PC-9 (cell line): ENCODE measurements at regions not wholly inside any gene's neighbourhood (a gene's known extent, or its start where the extent isn't known, plus 50 kb on each side); places are given as distances from the start of the nearest gene placed in this dataset.
"Not testable (repeated sequence)": the region's sequence is repeated elsewhere in the genome, so short reads cannot be mapped to it uniquely, and the experiment has no call there.

ENCODE experiments used
- BruUV-seq: library from RNA; stranded (reverse); fragments of 400-500 nt; replicated peaks from 2 replicates; lab custom pipeline; 2021; lab: Mats Ljungman, UMichigan
- CTCF ChIA-PET: fragments of 300-600 bp; sonication (Branson Sonifier 250); formaldehyde crosslinking; loops from one replicate; lab custom pipeline; 2022; ENCODE audit warnings: antibody characterized with exemption; lab: Charles Lee
- POLR2A ChIA-PET: fragments of 300-600 bp; sonication (Branson Sonifier 250); formaldehyde crosslinking; loops from one replicate; lab custom pipeline; 2022; ENCODE audit warnings: antibody characterized with exemption; ENCODE audit not compliant: unreplicated experiment; lab: Charles Lee
- DNase-seq, 2 experiments: peaks; one replicate each; pipeline versions ENCODE4 v3.0.0 to v3.0.0-alpha.2; 2015 to 2022; ENCODE audit warnings: mixed read lengths in 1 of 2
- H2AFZ ChIP-seq: fragments of 200-600 bp; sonication (generic); 2 replicates; pipeline ENCODE4 v1.8.1; 2017; ENCODE audit warnings: antibody characterized with exemption
- H3F3A ChIP-seq: fragments of 200-600 bp; sonication (generic); 2 replicates; pipeline ENCODE4 v1.8.1; 2017; ENCODE audit warnings: antibody characterized with exemption, mild to moderate bottlenecking, low read depth; ENCODE audit not compliant: insufficient read depth
- H3K27ac ChIP-seq: fragments of 200-600 bp; sonication (generic); 2 replicates; pipeline ENCODE4 v1.6.1; 2016; ENCODE audit warnings: mixed run types
- H3K27me3 ChIP-seq: fragments of 200-600 bp; sonication (generic); 2 replicates; pipeline ENCODE4 v1.6.1; 2016; ENCODE audit warnings: low read depth, mixed run types; ENCODE audit not compliant: insufficient read depth
- H3K36me3 ChIP-seq: fragments of 200-600 bp; sonication (generic); 2 replicates; pipeline ENCODE4 v1.6.1; 2016; ENCODE audit warnings: low read depth, mixed run types
- H3K4me1 ChIP-seq: fragments of 200-600 bp; sonication (generic); replicated peaks from 2 replicates; pipeline ENCODE4 v1.6.1; 2016; ENCODE audit warnings: mixed run types; ENCODE audit not compliant: insufficient read depth
- H3K4me2 ChIP-seq: fragments of 200-600 bp; sonication (generic); 2 replicates; pipeline ENCODE4 v1.6.1; 2017; ENCODE audit warnings: mixed run types
- H3K4me3 ChIP-seq: fragments of 200-600 bp; sonication (generic); 2 replicates; pipeline ENCODE4 v1.6.1; 2016; ENCODE audit warnings: mixed run types
- H3K79me2 ChIP-seq: fragments of 200-600 bp; sonication (generic); 2 replicates; pipeline ENCODE4 v1.6.1; 2017; ENCODE audit warnings: low read depth, mixed run types
- H3K9me2 ChIP-seq: fragments of 200-600 bp; sonication (generic); 2 replicates; pipeline ENCODE4 v1.8.1; 2017; ENCODE audit warnings: mild to moderate bottlenecking; ENCODE audit not compliant: insufficient read depth
- H3K9me3 ChIP-seq: fragments of 200-600 bp; sonication (generic); 2 replicates; pipeline ENCODE4 v1.8.1; 2016; ENCODE audit warnings: low read depth; ENCODE audit not compliant: insufficient read depth
- H4K20me1 ChIP-seq: fragments of 200-600 bp; sonication (generic); 2 replicates; pipeline ENCODE4 v1.8.1; 2017; ENCODE audit not compliant: insufficient read depth
- CTCF ChIP-seq: fragments of 200-600 bp; sonication (generic); conservative IDR thresholded peaks from 2 replicates; pipeline ENCODE4 v1.6.1; 2017; ENCODE audit warnings: mixed run types, antibody characterized with exemption, mild to moderate bottlenecking, moderate library complexity
- EZH2 ChIP-seq: fragments of 200-600 bp; sonication (generic); IDR thresholded peaks from 2 replicates; pipeline ENCODE4 v1.8.0; 2017; ENCODE audit warnings: antibody characterized with exemption, low read depth
- intact Hi-C: fragments of 100-400 bp; cut with micrococcal nuclease; formaldehyde crosslinking; loops from one replicate; pipeline ENCODE4 v1.10.0; 2022; ENCODE audit not compliant: unreplicated experiment

GRCh38 chr3:84727616-84728015 is 231.2 kb upstream of the CADM2 start:
- ChIA-PET CTCF (no interaction called here), POLR2A (no interaction called here)
- no peak overlapping the region for H2AFZ ChIP-seq
- no peaks in the 10 kb centered on the region for H3K27me3 ChIP-seq
- no TSS peak for BruUV-seq
- H3K4me1 ChIP-seq: no peaks in the 10 kb centered on the region
- H3K27ac ChIP-seq: no peak overlapping the region
- no peak for DNase-seq
- no peaks in the 10 kb centered on the region for H4K20me1 ChIP-seq
- TF ChIP-seq CTCF (no peak), EZH2 (no peak)
- no peak overlapping the region for H3K4me2 ChIP-seq
- H3K9me2 ChIP-seq: no peaks in the 10 kb centered on the region
- H3F3A ChIP-seq: no peaks in the 10 kb centered on the region
- H3K4me3 ChIP-seq: no peak overlapping the region
- intact Hi-C loops: no loop called here
- no peaks in the 10 kb centered on the region for H3K36me3 ChIP-seq
- no peaks in the 10 kb centered on the region for H3K9me3 ChIP-seq
- no peaks in the 10 kb centered on the region for H3K79me2 ChIP-seq

- BruUV-seq, H3K4me3 ChIP-seq, H3K27me3 ChIP-seq, CTCF ChIA-PET, H3K36me3 ChIP-seq, DNase-seq, intact Hi-C loops, H3F3A ChIP-seq, H3K9me3 ChIP-seq, H3K4me1 ChIP-seq, H4K20me1 ChIP-seq, H3K27ac ChIP-seq, H2AFZ ChIP-seq, H3K79me2 ChIP-seq, POLR2A ChIA-PET, H3K4me2 ChIP-seq, H3K9me2 ChIP-seq: not testable (repeated sequence)
Observed at GRCh38 chr3:84734731-84735130, 224.1 kb upstream of the CADM2 start.

- Histone ChIP-seq H3K9me2 (no peaks in the 10 kb centered on the region), H3K27me3 (no peaks in the 10 kb centered on the region), H4K20me1 (no peaks in the 10 kb centered on the region), H3K36me3 (no peaks in the 10 kb centered on the region), H3K4me1 (no peaks in the 10 kb centered on the region), H3K9me3 (no peaks in the 10 kb centered on the region), H3K79me2 (no peaks in the 10 kb centered on the region), H3K4me3 (no peak overlapping the region), H2AFZ (no peak overlapping the region; the same call in 1 of the 2 replicates), H3F3A (no peaks in the 10 kb centered on the region), H3K27ac (no peak overlapping the region), H3K4me2 (no peak overlapping the region)
- ChIA-PET CTCF (no interaction called here), POLR2A (no interaction called here)
- no TSS peak for BruUV-seq
- no peak for TF ChIP-seq CTCF
- no peak for TF ChIP-seq EZH2
- intact Hi-C loops: no loop called here
- DNase-seq: no peak
Observed at GRCh38 chr3:84738086-84738485, 220.7 kb upstream of the CADM2 start.

- Histone ChIP-seq H3F3A (no peaks in the 10 kb centered on the region), H3K4me2 (no peak overlapping the region), H2AFZ (no peak overlapping the region), H4K20me1 (no peaks in the 10 kb centered on the region), H3K27me3 (no peaks in the 10 kb centered on the region), H3K9me3 (no peaks in the 10 kb centered on the region), H3K4me3 (no peak overlapping the region), H3K36me3 (no peaks in the 10 kb centered on the region), H3K9me2 (no peaks in the 10 kb centered on the region), H3K27ac (no peak overlapping the region), H3K4me1 (no peaks in the 10 kb centered on the region), H3K79me2 (no peaks in the 10 kb centered on the region)
- no TSS peak for BruUV-seq
- intact Hi-C loops: no loop called here
- no peak for DNase-seq
- ChIA-PET CTCF (no interaction called here), POLR2A (no interaction called here)
- no peak for TF ChIP-seq CTCF
- TF ChIP-seq EZH2: no peak
Observed at GRCh38 chr3:84742915-84743425, 215.8 kb upstream of the CADM2 start.
